Chondrocyte (in vitro differentiated cells): ENCODE measurements at regions not wholly inside any gene's neighbourhood (a gene's known extent, or its start where the extent isn't known, plus 50 kb on each side); places are given as distances from the start of the nearest gene placed in this dataset.

Experiments used
- DNase-seq: peaks from one replicate; pipeline ENCODE4 v3.0.0; 2021; ENCODE audit warnings: mixed read lengths, low spot score
- H3K27ac Mint-ChIP-seq: one replicate; pipeline ENCODE4 v1.8.0; 2021; ENCODE audit warnings: mild to moderate bottlenecking, moderate library complexity, mixed read lengths; ENCODE audit not compliant: unreplicated experiment
- H3K27me3 Mint-ChIP-seq: 2 replicates; pipeline ENCODE4 v1.8.0; 2021; ENCODE audit warnings: low read depth, mixed read lengths
- H3K36me3 Mint-ChIP-seq: 2 replicates; pipeline ENCODE4 v1.8.0; 2021; ENCODE audit warnings: low read depth, mixed read lengths
- H3K4me1 Mint-ChIP-seq: 2 replicates; pipeline ENCODE4 v1.8.0; 2021; ENCODE audit warnings: low read depth, mild to moderate bottlenecking, mixed read lengths
- H3K4me3 Mint-ChIP-seq: one replicate; pipeline ENCODE4 v1.8.0; 2021; ENCODE audit warnings: mild to moderate bottlenecking, moderate library complexity, mixed read lengths; ENCODE audit not compliant: unreplicated experiment
- H3K9me3 Mint-ChIP-seq: 2 replicates; pipeline ENCODE4 v1.8.0; 2021; ENCODE audit warnings: low read depth, mixed read lengths
- CTCF ChIP-seq: fragments of 200-600 bp; sonication (generic); IDR thresholded peaks from 2 replicates; pipeline ENCODE4 v1.5.0; 2021; ENCODE audit warnings: antibody characterized with exemption, mild to moderate bottlenecking, moderate library complexity

- Mint-ChIP-seq H3K9me3 (peaks cover 6% of the 10 kb centered on the region), H3K27me3 (no peaks in the 10 kb centered on the region), H3K4me1 (peaks cover 21% of the 10 kb centered on the region), H3K27ac (no peak overlapping the region), H3K36me3 (no peaks in the 10 kb centered on the region), H3K4me3 (no peak overlapping the region)
- no peak for DNase-seq
- no peak for TF ChIP-seq CTCF
Observed at GRCh38 chr4:138680256-138680655, 335.3 kb upstream of the NOCT start.

- TF ChIP-seq CTCF, result no peak
- H3K27me3 Mint-ChIP-seq, result no peaks in the 10 kb centered on the region
- H3K36me3 Mint-ChIP-seq, result no peaks in the 10 kb centered on the region
- DNase-seq, result no peak
- H3K4me1 Mint-ChIP-seq, result peaks cover 22% of the 10 kb centered on the region
- no peak overlapping the region for H3K27ac Mint-ChIP-seq
- H3K4me3 Mint-ChIP-seq, result no peak overlapping the region
- peaks cover 6% of the 10 kb centered on the region for H3K9me3 Mint-ChIP-seq
Observed at GRCh38 chr4:138678985-138679746, 336.4 kb upstream of the NOCT start.

- Mint-ChIP-seq H3K36me3 (no peaks in the 10 kb centered on the region), H3K27me3 (no peaks in the 10 kb centered on the region), H3K27ac (no peak overlapping the region), H3K9me3 (no peaks in the 10 kb centered on the region), H3K4me3 (no peak overlapping the region), H3K4me1 (peaks cover 36% of the 10 kb centered on the region)
- DNase-seq, result no peak
- TF ChIP-seq CTCF, result no peak
Observed at GRCh38 chr4:138677748-138678147, 337.8 kb upstream of the NOCT start.

GRCh38 chr4:138677212-138677611 lies 338.4 kb upstream of the NOCT start:
- no peaks in the 10 kb centered on the region for H3K36me3 Mint-ChIP-seq
- H3K27ac Mint-ChIP-seq, result no peak overlapping the region

GRCh38 chr4:138675685-138676084 lies 339.9 kb upstream of the NOCT start:
- H3K4me1 Mint-ChIP-seq, result peaks cover 47% of the 10 kb centered on the region
- H3K27me3 Mint-ChIP-seq, result no peaks in the 10 kb centered on the region
- no peak for TF ChIP-seq CTCF
- H3K9me3 Mint-ChIP-seq, result no peaks in the 10 kb centered on the region
- H3K4me3 Mint-ChIP-seq, result no peak overlapping the region
- DNase-seq, result no peak
- H3K27ac Mint-ChIP-seq, result no peak overlapping the region
- no peaks in the 10 kb centered on the region for H3K36me3 Mint-ChIP-seq

More at GRCh38 chr4:138677212-138677611, 338.4 kb upstream of the NOCT start:
- Mint-ChIP-seq H3K4me3 (no peak overlapping the region), H3K27me3 (no peaks in the 10 kb centered on the region), H3K4me1 (peaks cover 42% of the 10 kb centered on the region), H3K9me3 (no peaks in the 10 kb centered on the region)
- no peak for TF ChIP-seq CTCF
- no peak for DNase-seq
